ENCODE measurements at regions not wholly inside any gene's neighbourhood (a gene's known extent, or its start where the extent isn't known, plus 50 kb on each side); places are given as distances from the start of the nearest gene placed in this dataset.

DNA sequence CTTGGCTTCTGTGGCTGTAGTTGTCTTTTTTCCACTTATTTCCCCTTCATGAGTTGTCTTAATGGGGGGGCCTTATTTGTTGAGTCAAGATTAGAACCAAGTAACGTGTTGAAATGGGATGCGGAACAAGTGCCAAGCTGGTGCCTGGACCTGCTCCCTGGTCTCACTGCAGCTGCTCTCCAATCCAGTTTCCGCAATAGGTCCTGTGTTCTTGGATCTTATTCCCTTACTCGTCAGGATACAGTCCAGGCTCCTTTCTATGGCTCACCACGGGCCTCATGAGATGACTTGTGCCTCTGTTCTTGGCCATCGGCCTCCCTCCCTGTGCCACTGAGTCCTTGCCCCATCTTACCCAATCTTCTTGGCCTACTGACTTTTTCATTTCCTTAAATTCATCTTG lies 159.6 kb upstream of the CADM1 start:
- TF ChIP-seq, protein P1, sequence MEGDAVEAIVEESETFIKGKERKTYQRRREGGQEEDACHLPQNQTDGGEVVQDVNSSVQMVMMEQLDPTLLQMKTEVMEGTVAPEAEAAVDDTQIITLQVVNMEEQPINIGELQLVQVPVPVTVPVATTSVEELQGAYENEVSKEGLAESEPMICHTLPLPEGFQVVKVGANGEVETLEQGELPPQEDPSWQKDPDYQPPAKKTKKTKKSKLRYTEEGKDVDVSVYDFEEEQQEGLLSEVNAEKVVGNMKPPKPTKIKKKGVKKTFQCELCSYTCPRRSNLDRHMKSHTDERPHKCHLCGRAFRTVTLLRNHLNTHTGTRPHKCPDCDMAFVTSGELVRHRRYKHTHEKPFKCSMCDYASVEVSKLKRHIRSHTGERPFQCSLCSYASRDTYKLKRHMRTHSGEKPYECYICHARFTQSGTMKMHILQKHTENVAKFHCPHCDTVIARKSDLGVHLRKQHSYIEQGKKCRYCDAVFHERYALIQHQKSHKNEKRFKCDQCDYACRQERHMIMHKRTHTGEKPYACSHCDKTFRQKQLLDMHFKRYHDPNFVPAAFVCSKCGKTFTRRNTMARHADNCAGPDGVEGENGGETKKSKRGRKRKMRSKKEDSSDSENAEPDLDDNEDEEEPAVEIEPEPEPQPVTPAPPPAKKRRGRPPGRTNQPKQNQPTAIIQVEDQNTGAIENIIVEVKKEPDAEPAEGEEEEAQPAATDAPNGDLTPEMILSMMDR (conservative IDR thresholded peaks at IDR 0.05 in 1 of 2, IDR thresholded peaks at IDR 0.05 in 1 of 2; ENCODE audit: extremely low read depth in 1 of 2, insufficient read depth in 1 of 2, low read depth in 1 of 2, low read length in 2 of 2), result no peak
- TF ChIP-seq EZH2 (IDR thresholded peaks at IDR 0.05; ENCODE audit: borderline replicate concordance, low read length), result no peak

Measured in mammary epithelial cell (primary cell).